Left forelimb (tissue), 1 donor: ENCODE measurements at regions not wholly inside any gene's neighbourhood (a gene's known extent, or its start where the extent isn't known, plus 50 kb on each side); places are given as distances from the start of the nearest gene placed in this dataset.

Experiments used
- DNase-seq: peaks from one replicate; pipeline ENCODE4 v3.0.0-alpha.2; 2018; ENCODE audit warnings: low spot score

DNA sequence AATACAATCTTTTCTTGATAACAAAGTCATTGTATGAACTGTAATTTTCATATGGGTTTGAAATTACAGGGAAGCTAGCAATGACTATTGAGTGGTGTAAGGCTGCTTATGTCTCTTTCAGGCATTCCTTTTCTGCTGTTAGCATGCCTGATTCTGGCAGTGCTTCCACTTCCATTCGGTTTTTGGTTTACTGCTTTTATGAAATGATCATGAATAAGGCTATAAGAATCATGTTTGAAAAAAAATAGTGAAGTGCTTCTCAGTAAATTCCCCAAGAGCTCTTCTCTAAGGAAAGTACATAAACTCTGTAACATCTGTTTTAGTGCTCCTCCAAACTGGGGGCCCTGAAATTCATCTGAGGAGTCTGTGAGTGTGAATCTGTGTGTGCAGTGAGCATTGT lies 434.0 kb upstream of the RGS6 start:
- DNase-seq, result no peak

GRCh38 chr14:71499018-71499417 lies 433.2 kb upstream of the RGS6 start:
- DNase-seq, result no peak

- no peak for DNase-seq
Measured at GRCh38 chr14:71507681-71508080, 424.5 kb upstream of the RGS6 start.

GRCh38 chr14:71508901-71509300 lies 423.3 kb upstream of the RGS6 start:
- DNase-seq, result no peak

DNA sequence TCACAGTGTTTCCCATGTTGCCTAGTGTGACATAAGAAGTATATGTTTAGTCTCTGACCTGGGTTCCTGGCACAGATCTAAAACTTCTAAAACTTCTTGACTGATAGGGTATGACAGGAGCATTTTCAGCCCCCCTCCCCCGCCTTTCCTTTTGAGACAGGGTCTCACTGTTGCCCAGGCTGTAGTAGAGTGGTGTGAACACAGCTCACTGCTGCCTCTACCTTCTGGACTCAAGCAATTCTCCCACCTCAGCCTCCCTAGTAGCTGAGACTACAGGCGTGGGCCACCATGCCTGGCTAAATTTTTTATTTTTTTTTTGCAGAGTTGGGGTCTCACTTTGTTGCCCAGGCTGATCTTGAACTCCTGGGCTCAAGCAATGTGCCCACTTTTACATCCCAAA lies 421.1 kb upstream of the RGS6 start:
- no peak for DNase-seq

GRCh38 chr14:71514941-71515919 lies 417.0 kb upstream of the RGS6 start:
- no peak for DNase-seq

DNA sequence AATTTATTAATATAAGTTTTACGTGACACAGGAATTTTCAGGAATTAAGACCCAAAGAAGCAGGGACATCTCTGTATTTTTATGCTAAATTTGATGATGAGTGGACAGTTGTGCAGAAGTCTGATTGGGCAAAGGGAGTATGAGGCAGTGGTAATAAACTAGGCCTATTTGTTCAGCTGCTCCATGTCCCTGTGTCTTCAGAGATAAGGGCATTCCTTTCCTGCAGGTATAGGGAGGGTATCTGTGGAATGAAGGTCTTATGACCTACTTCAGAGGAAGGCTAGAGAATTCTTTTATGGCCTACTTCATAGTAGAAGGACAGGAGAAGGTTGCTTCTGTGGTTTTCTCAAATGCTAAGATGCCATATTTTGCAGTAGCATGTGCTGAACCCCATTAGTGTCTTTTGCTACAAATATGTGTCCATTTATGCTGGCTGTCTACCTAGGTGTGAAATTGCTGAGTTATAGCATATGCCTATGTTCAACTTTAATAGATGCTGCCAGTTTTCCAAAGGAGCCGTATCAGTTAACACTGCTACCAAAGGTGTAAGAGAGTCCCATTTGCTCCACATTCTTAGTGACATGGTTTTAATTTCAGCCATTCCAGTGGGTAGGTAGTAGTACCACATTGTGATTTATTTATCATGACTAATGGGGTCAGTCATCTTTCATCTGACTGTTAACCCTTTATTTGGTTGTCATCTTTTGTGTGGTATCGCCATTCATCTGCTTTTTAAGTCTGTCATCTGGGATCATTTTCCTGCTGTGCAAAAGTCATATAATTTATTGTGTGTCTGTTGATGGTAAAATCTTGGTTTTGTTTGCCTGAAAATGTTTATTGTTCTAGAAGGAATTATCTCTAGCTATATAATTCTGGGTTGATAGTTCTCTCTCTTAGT lies 410.7 kb upstream of the RGS6 start:
- DNase-seq, result no peak

- DNase-seq, result no peak
Measured at GRCh38 chr14:71523630-71524319, 408.5 kb upstream of the RGS6 start.

DNA sequence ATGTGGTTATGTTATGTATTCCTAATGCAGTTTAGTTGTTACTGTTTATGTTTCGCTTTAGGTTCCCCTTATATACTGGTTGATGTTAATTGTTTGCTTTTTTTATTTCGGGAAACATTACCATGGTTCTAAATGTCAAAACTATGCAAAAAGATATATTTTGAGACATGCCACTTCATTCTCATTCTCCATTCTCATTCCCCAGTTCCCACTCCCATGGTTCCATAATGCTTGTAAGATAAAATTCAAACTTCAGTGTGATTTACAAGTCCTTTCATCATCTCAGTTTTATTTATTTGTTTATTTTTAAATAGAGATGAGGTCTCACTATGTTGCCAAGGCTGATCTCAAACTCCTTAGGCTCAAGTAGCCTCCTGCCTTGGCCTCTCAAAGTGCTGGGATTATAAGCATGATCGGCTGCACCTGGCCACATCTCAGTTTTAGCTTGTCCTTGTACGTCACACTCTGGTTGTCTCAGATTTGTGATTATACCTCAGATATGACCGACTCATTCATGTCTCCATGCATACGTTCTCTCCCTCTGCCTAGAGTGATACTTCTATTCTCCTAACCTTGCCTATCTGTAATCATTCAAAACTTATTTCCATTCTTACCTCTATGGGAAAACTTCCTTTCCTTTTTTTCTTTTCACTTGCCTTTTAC lies 407.8 kb upstream of the RGS6 start:
- no peak for DNase-seq

GRCh38 chr14:71525663-71526221 lies 406.5 kb upstream of the RGS6 start:
- DNase-seq, result no peak

GRCh38 chr14:71526388-71526787 lies 405.8 kb upstream of the RGS6 start:
- DNase-seq, result no peak

DNA sequence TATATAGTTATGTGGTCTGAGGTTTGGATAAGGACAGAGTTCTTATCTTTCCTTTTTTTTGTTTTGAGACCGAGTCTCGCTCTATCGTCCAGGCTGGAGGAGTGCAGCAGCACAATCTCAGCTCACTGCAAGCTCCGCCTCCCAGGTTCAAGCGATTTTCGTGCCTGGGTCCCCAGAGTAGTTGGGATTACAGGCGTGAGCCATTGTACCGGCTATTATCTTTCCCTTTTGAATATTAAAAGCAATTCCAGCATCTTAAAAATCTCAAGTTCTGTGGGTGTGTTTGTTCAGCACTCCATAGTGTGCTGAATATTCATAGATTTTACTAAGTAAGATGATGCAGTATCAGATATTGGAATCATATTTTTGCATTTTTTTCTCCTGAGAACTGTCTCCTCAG lies 404.4 kb upstream of the RGS6 start:
- no peak for DNase-seq

GRCh38 chr14:71529848-71530247 lies 402.4 kb upstream of the RGS6 start:
- no peak for DNase-seq

GRCh38 chr14:71532344-71532743 lies 399.9 kb upstream of the RGS6 start:
- no peak for DNase-seq

- DNase-seq, result no peak
Measured at GRCh38 chr14:71532790-71533189, 399.4 kb upstream of the RGS6 start.

DNA sequence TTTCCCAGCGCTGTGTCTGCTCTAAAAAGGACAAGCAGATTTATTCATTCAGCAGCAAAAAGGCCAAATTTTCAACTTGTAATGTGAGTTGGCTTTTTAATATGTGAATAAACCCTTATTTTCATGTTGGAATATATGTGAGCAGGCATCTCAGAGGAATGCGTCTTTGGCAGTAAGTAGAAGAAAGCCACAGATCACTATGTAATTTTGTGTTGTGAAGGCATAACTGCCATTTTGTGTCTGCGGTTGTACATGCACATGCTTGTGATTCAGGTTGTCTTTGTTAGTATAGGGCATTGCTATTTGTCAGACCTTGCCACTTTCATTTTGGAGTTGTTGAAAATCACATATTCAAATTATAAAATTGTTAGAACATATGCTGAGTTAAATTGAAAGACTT lies 398.8 kb upstream of the RGS6 start:
- no peak for DNase-seq

DNA sequence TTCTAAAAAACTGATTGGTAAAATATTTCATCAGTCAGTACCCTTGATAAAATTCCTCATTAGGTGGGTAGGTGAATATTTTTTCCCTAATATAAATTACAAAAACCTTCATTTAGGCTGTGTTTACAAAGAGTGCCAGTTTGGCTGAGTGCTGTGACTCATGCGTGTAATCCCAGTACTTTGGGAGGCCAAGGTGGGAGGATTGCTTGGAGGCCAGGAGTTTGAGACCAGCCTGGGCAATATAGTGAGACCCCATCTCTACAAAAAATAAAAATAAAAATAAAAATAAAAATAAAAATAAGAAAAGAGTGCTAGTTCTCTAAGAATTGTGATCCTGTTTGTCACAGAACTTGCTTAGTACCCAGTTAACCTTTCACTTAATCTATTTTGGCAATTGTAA lies 398.4 kb upstream of the RGS6 start:
- DNase-seq, result no peak

DNA sequence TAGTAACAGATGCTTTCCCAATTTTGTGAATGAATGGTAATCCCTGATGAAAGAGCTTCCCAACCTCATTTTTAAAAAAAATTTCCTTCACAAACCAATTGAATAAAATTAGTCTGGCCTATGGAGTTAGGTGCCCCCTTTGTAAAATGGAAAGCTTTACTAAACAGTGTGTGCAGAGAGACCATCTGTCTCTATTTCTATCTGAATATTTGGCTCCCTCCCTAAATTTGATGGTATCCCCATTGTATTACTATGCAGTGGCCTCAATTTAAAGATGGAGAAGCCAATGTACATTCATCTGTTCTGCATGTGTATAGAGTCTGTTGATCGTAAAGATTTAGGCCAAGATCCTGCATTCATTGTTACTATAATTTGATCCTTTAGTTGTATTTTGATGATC lies 397.7 kb upstream of the RGS6 start:
- DNase-seq, result no peak

DNA sequence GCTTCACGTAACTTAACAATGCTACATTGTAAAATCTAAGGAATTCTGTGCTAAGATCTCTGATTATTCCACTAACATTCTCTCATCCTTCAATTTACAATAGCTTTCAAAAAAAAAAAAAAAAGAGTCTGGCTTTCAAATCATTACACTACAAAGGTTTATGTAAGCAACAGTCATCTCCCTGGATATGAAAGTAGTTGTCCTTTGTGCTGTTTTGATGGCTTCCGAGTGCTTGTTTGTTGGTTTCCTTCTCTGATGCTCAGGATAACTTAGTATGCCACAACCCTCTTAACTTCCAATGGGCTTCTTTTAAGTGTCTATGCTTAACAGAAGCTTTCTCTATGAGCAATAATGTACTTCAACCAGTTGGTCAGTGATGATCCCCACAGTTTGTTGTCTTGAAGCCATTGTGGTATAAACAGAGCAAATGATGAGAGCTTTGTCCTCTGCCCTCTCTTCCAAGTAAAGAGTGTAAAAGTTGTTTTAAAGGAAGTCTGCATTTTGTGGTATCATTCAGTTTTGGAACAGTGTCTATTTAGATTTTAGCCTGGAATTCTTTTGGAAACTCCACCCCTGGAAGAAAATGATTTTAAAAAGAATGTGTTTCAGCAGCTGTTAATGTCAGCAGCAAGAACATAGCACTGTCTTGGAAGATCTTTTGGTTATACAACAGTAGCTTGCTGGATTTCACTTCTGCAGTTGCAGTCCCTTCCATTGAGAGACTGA lies 396.1 kb upstream of the RGS6 start:
- no peak for DNase-seq

GRCh38 chr14:71536927-71537772 lies 395.1 kb upstream of the RGS6 start:
- DNase-seq, result no peak
